ENCODE measurements at regions not wholly inside any gene's neighbourhood (a gene's known extent, or its start where the extent isn't known, plus 50 kb on each side); places are given as distances from the start of the nearest gene placed in this dataset.

DNA sequence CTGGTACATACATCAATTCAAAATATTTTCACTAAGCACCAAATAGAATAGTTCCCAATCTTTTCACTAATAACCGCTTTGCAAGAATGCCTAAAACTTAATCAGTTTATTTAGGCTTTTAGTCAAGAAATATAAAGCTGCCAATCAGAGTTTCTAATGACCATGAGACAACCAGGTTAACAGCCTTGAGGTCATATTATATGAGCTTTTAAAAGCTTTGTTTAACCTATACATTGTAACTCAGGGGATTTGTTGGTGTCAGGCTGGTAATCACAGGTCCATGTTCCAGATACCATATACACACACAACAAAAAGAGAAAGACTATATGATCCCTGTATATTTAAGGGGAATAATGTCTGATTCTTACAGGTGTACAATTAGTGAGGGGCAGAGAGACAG lies 246.2 kb upstream of the ADGRL2 start:
- Histone ChIP-seq H3K23ac (ENCODE audit: insufficient read length) (no peak overlapping the region), H3K36me3 (ENCODE audit: control insufficient read depth in 2 of 4, insufficient read depth in 4 of 4, low read length in 3 of 4) (no peaks in the 10 kb centered on the region), H3K4me1 (replicated peaks in 1 of 4; ENCODE audit: control insufficient read depth in 3 of 4, insufficient read depth in 4 of 4, low read length in 3 of 4) (peaks cover 0 to 13% (median 2%) of the 10 kb centered on the region in 4 experiments; a peak in 2 of 7 replicates), H3K56ac (replicated peaks; ENCODE audit: insufficient read length, low read depth, low read length) (no peak overlapping the region), H3K79me1 (ENCODE audit: low read depth, low read length) (no peaks in the 10 kb centered on the region), H2BK20ac (ENCODE audit: low read length) (0 out of 2 replicates have a peak overlapping the region, but pooled peaks have one; percentile 15), H2BK12ac (ENCODE audit: low read depth, low read length) (no peak overlapping the region), H2AFZ (ENCODE audit: low read length) (no peak overlapping the region), H2AK5ac (ENCODE audit: low read depth, low read length) (no peak overlapping the region), H4K5ac (ENCODE audit: insufficient read length, low read depth, low read length) (no peak overlapping the region), H3K9ac (replicated peaks in 1 of 4; ENCODE audit: extremely low read depth in 1 of 4, low read depth in 3 of 4, low read length in 3 of 4) (no peak overlapping the region), H3K4ac (replicated peaks; ENCODE audit: insufficient read length, low read depth, low read length) (no peak overlapping the region), H3K9me3 (ENCODE audit: insufficient read depth in 2 of 2, low read depth in 1 of 2, low read length in 1 of 2) (no peaks in the 10 kb centered on the region), H4K20me1 (replicated peaks in 1 of 2; ENCODE audit: control insufficient read depth in 1 of 2, insufficient read depth in 2 of 2, low read length in 2 of 2) (no peaks in the 10 kb centered on the region), H3K14ac (ENCODE audit: insufficient read length) (no peak overlapping the region), H3K18ac (ENCODE audit: extremely low read depth, low read length) (no peak overlapping the region), H3K79me2 (ENCODE audit: control insufficient read depth in 1 of 2, insufficient read depth in 2 of 2, low read length in 2 of 2) (no peaks in the 10 kb centered on the region), H4K91ac (replicated peaks; ENCODE audit: insufficient read length, low read length) (no peak overlapping the region), H2BK15ac (ENCODE audit: low read length) (peak overlapping the region; percentile 33; the same call in 1 of the 2 replicates), H3K27ac (ENCODE audit: low read depth, low read length) (no peak overlapping the region), H2BK120ac (replicated peaks; ENCODE audit: low read depth, low read length) (no peak overlapping the region), H3K4me2 (ENCODE audit: insufficient read depth in 1 of 2, low read depth in 2 of 2, low read length in 2 of 2) (no peak overlapping the region), H4K8ac (ENCODE audit: extremely low read depth, insufficient read depth, low read length) (no peak overlapping the region), H3K4me3 (ENCODE audit: extremely low read depth in 1 of 4, insufficient read depth in 2 of 4, low read depth in 3 of 4, low read length in 4 of 4) (no peak overlapping the region), H3K27me3 (replicated peaks in 1 of 4; ENCODE audit: control insufficient read depth in 3 of 4, extremely low read depth in 1 of 4, insufficient read depth in 3 of 4, low read length in 3 of 4) (no peaks in the 10 kb centered on the region), H3K23me2 (ENCODE audit: low read depth, low read length) (no peaks in the 10 kb centered on the region), H2BK5ac (ENCODE audit: low read depth, low read length) (no peak overlapping the region)
- CTCF ChIA-PET (ENCODE audit: partially characterized antibody) = interaction anchor here (1.4 kb wide), 1 partner anchor 16 kb away, joined by 4 read pairs; no protein-coding TSS in a partner anchor
- DNase-seq (ENCODE audit: low read depth in 1 of 2, low spot score in 2 of 2) (no peak), FAIRE-seq (no peak)
- POLR2A ChIA-PET (ENCODE audit: partially characterized antibody) = no interaction called here
- 0% methylated on average over 1 of the region's 1 CpG; no CpG with 5 or more reads in 1 of the 2 experiments for WGBS, 2 experiments (ENCODE audit: extremely low coverage in 1 of 2, insufficient coverage in 1 of 2, insufficient read length in 1 of 2, insufficient replicate concordance in 2 of 2, low coverage in 1 of 2, low lambda C conversion rate in 2 of 2, missing lambda C conversion rate in 1 of 2)
- TF ChIP-seq GTF2F1 (IDR thresholded peaks at IDR 0.05; ENCODE audit: borderline replicate concordance, low read depth, low read length) (no peak), GABPA (IDR thresholded peaks at IDR 0.05; ENCODE audit: borderline replicate concordance, insufficient read depth, low read length) (no peak), SIRT6 (IDR thresholded peaks at IDR 0.05; ENCODE audit: low read length) (no peak), BRCA1 (IDR thresholded peaks at IDR 0.05; ENCODE audit: low read depth, low read length) (no peak), MAFK (IDR thresholded peaks at IDR 0.05; ENCODE audit: low read depth, low read length) (no peak), SRF (IDR thresholded peaks at IDR 0.05; ENCODE audit: low read depth, low read length) (no peak), TAF1 (IDR thresholded peaks at IDR 0.05; ENCODE audit: low read depth, low read length) (no peak), CTBP2 (IDR thresholded peaks at IDR 0.05; ENCODE audit: borderline replicate concordance, insufficient read depth, insufficient read length, low read length) (no peak), POLR2A (IDR thresholded peaks at IDR 0.05; ENCODE audit: control extremely low read depth in 1 of 2, low read depth in 2 of 2, low read length in 2 of 2) (no peak), CBX8 (IDR thresholded peaks at IDR 0.05; ENCODE audit: borderline replicate concordance, low read depth, low read length) (no peak)
- TF ChIP-seq, protein P1, sequence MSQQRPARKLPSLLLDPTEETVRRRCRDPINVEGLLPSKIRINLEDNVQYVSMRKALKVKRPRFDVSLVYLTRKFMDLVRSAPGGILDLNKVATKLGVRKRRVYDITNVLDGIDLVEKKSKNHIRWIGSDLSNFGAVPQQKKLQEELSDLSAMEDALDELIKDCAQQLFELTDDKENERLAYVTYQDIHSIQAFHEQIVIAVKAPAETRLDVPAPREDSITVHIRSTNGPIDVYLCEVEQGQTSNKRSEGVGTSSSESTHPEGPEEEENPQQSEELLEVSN (IDR thresholded peaks at IDR 0.05) = no peak
- TF ChIP-seq, protein P2, sequence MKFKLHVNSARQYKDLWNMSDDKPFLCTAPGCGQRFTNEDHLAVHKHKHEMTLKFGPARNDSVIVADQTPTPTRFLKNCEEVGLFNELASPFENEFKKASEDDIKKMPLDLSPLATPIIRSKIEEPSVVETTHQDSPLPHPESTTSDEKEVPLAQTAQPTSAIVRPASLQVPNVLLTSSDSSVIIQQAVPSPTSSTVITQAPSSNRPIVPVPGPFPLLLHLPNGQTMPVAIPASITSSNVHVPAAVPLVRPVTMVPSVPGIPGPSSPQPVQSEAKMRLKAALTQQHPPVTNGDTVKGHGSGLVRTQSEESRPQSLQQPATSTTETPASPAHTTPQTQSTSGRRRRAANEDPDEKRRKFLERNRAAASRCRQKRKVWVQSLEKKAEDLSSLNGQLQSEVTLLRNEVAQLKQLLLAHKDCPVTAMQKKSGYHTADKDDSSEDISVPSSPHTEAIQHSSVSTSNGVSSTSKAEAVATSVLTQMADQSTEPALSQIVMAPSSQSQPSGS (IDR thresholded peaks at IDR 0.05; ENCODE audit: low read length) = no peak

All from H1 (cell line).